MCF 10A (cell line): ENCODE measurements at regions not wholly inside any gene's neighbourhood (a gene's known extent, or its start where the extent isn't known, plus 50 kb on each side); places are given as distances from the start of the nearest gene placed in this dataset.

ENCODE experiments used
- BruUV-seq: library from RNA; stranded (reverse); fragments of 400-500 nt; replicated peaks from 2 replicates; lab custom pipeline; 2021; lab: Mats Ljungman, UMichigan
- CTCF ChIA-PET: fragments of 300-600 bp; sonication (Branson Sonifier 250); formaldehyde crosslinking; extraction: SDS; loops from one replicate; lab custom pipeline; 2021; ENCODE audit warnings: antibody characterized with exemption, inconsistent platforms; lab: Yijun Ruan, JAX
- POLR2A ChIA-PET: fragments of 300-600, 350-650 bp; sonication (Branson Sonifier 250); formaldehyde crosslinking; extraction: SDS; loops from one replicate; lab custom pipeline; 2020; ENCODE audit warnings: antibody characterized with exemption, inconsistent platforms; lab: Yijun Ruan, JAX
- DNase-seq: peaks from one replicate; pipeline ENCODE4 v3.0.0-alpha.2; 2018; ENCODE audit not compliant: unreplicated experiment
- H3K27ac Mint-ChIP-seq: one replicate; pipeline ENCODE4 v1.8.0; 2022; ENCODE audit warnings: mild to moderate bottlenecking, low read depth, mixed read lengths; ENCODE audit not compliant: unreplicated experiment
- H3K27me3 Mint-ChIP-seq: one replicate; pipeline ENCODE4 v1.8.0; 2022; ENCODE audit warnings: mixed read lengths; ENCODE audit not compliant: insufficient read depth, unreplicated experiment
- H3K36me3 Mint-ChIP-seq: one replicate; pipeline ENCODE4 v1.8.0; 2022; ENCODE audit warnings: mild to moderate bottlenecking, moderate library complexity, mixed read lengths; ENCODE audit not compliant: insufficient read depth, unreplicated experiment
- H3K4me1 Mint-ChIP-seq: one replicate; pipeline ENCODE4 v1.8.0; 2022; ENCODE audit warnings: mixed read lengths; ENCODE audit not compliant: insufficient read depth, unreplicated experiment
- H3K4me3 Mint-ChIP-seq: one replicate; pipeline ENCODE4 v1.8.0; 2022; ENCODE audit warnings: mild to moderate bottlenecking, moderate library complexity, mixed read lengths; ENCODE audit not compliant: unreplicated experiment
- H3K9me3 Mint-ChIP-seq: one replicate; pipeline ENCODE4 v1.8.0; 2022; ENCODE audit warnings: mixed read lengths; ENCODE audit not compliant: unreplicated experiment
- intact Hi-C: fragments of 100-400 bp; cut with micrococcal nuclease; formaldehyde crosslinking; loops from 2 replicates; pipeline ENCODE4 v1.14.1; 2022
- TF ChIP-seq, protein P1 (sequence below): fragments of 200-600 bp; IDR thresholded peaks from one replicate; pipeline ENCODE4 v1.8.0; 2022; ENCODE audit warnings: antibody characterized with exemption, mild to moderate bottlenecking; ENCODE audit not compliant: unreplicated experiment

DNA sequence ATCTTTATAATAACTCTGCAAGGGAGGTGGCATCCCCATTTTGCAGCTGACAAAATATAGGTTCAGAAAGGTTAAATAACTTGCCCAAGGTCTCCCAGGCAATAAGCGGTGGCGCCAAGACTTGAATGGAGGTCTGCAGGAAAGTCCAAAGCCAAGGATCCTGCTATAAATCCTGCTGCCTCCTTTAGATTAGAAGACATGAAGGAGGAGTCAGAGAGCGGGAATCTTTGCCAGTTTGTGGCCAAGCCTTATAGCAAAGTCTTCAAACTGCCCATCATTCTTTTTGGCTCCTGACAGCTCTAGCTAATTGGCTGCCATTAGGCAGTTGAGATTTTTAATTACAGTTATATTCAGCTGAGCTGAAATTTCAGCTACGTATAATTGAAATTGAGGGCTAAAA lies 114.3 kb downstream of the C1D start:
- H3K27me3 Mint-ChIP-seq: no peaks in the 10 kb centered on the region
- ChIA-PET POLR2A (interaction anchor here (0.6 to 5.8 kb wide), 3 partner anchors 10 to 19 kb away, joined by 3 to 37 read pairs (median 12); no protein-coding TSS in a partner anchor), CTCF (interaction anchor here (1.2 kb wide), 1 partner anchor 16 kb away, joined by 5 read pairs; no protein-coding TSS in a partner anchor)
- BruUV-seq: no TSS peak
- no peak for DNase-seq
- intact Hi-C loops: no loop called here
- no peak overlapping the region for H3K4me3 Mint-ChIP-seq
- H3K9me3 Mint-ChIP-seq: no peaks in the 10 kb centered on the region
- no peaks in the 10 kb centered on the region for H3K36me3 Mint-ChIP-seq
- no peak overlapping the region for H3K27ac Mint-ChIP-seq
- TF ChIP-seq, protein P1, sequence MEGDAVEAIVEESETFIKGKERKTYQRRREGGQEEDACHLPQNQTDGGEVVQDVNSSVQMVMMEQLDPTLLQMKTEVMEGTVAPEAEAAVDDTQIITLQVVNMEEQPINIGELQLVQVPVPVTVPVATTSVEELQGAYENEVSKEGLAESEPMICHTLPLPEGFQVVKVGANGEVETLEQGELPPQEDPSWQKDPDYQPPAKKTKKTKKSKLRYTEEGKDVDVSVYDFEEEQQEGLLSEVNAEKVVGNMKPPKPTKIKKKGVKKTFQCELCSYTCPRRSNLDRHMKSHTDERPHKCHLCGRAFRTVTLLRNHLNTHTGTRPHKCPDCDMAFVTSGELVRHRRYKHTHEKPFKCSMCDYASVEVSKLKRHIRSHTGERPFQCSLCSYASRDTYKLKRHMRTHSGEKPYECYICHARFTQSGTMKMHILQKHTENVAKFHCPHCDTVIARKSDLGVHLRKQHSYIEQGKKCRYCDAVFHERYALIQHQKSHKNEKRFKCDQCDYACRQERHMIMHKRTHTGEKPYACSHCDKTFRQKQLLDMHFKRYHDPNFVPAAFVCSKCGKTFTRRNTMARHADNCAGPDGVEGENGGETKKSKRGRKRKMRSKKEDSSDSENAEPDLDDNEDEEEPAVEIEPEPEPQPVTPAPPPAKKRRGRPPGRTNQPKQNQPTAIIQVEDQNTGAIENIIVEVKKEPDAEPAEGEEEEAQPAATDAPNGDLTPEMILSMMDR: no peak
- peaks cover 14% of the 10 kb centered on the region for H3K4me1 Mint-ChIP-seq

DNA sequence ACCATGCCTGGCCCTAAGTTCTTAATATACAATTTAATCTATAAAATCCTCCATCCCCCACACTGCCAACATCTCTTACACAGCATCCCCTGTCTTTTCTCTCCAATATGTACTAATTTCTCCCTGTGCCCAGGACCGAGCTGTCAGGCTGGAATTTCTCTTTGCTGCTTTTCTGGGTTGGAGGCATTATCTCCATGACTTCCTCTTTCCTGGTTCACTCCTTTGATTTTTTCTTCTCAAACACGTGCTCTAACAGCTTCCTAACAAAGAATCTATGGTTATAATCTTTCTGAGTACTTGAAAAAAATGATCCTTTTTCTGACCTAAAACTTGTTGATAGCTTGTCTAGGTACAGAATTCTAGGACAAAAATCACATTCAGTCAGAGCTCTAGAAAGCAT lies 112.8 kb downstream of the C1D start:
- Mint-ChIP-seq H3K27ac (no peak overlapping the region), H3K36me3 (no peaks in the 10 kb centered on the region), H3K9me3 (no peaks in the 10 kb centered on the region), H3K4me3 (no peak overlapping the region), H3K4me1 (peaks cover 18% of the 10 kb centered on the region), H3K27me3 (no peaks in the 10 kb centered on the region)
- POLR2A ChIA-PET: interaction anchor here (5.8 to 8.2 kb wide), 2 partner anchors 11 to 15 kb away, joined by 37 to 95 read pairs; no protein-coding TSS in a partner anchor
- TF ChIP-seq, protein P1: no peak
- no TSS peak for BruUV-seq
- CTCF ChIA-PET: no interaction called here
- no peak for DNase-seq
- intact Hi-C loops: no loop called here

DNA sequence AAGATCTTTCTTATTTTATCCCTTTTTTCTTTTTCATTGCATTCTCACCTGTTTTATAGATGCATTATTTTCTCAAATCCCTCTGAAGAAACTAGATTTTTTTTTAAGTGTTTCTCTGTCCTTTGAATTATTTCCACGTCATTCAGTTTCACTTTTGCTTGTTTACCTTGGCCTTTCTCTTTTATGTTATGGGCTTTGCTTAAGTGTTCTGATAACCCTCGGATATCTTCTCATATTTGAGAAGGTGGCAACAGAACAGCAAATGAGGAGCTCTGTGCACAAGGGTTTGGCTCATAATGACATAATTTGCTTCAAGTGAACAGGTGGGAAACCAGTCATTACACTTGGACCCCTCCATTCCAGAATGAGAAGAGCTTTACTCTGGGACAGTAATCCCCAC lies 111.9 kb downstream of the C1D start:
- POLR2A ChIA-PET: interaction anchor here (0.6 to 8.2 kb wide), 4 partner anchors 12 to 33 kb away, joined by 3 to 95 read pairs (median 21); no protein-coding TSS in a partner anchor
- CTCF ChIA-PET: interaction anchor here (0.9 kb wide), 1 partner anchor 13 kb away, joined by 4 read pairs; no protein-coding TSS in a partner anchor
- DNase-seq: no peak
- H3K4me1 Mint-ChIP-seq: peaks cover 25% of the 10 kb centered on the region
- H3K9me3 Mint-ChIP-seq: no peaks in the 10 kb centered on the region
- no TSS peak for BruUV-seq
- H3K27ac Mint-ChIP-seq: peak overlapping the region; percentile 9
- intact Hi-C loops: no loop called here
- H3K4me3 Mint-ChIP-seq: no peak overlapping the region
- H3K36me3 Mint-ChIP-seq: no peaks in the 10 kb centered on the region
- no peaks in the 10 kb centered on the region for H3K27me3 Mint-ChIP-seq
- TF ChIP-seq, protein P1: no peak

DNA sequence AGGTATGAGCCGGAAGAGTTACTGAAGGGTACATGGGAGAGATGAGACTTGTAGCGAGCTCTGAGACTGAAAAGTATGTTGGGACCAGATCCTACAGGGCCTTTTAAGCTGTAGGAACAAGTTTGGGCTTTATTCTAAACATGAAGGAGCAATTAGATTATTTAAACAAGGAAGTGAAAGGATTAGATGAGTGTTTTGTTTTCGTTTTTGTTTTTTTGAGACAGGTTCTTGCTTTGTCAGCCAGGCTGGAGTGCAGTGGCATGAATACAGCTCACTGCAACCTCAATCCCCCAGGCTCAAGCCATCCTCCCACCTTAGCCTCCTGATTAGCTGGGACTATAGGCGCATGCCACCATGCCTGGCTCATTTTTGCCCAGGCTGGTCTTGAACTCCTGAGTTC lies 110.7 kb downstream of the C1D start:
- ChIA-PET CTCF (interaction anchor here (0.5 to 1.0 kb wide), 3 partner anchors 11 to 83 kb away, joined by 3 to 5 read pairs (median 3); no protein-coding TSS in a partner anchor), POLR2A (interaction anchor here (0.8 to 8.2 kb wide), 4 partner anchors 13 to 35 kb away, joined by 3 to 95 read pairs (median 21); no protein-coding TSS in a partner anchor)
- H3K9me3 Mint-ChIP-seq: peaks cover 6% of the 10 kb centered on the region
- H3K36me3 Mint-ChIP-seq: no peaks in the 10 kb centered on the region
- H3K4me3 Mint-ChIP-seq: no peak overlapping the region
- TF ChIP-seq, protein P1: no peak
- BruUV-seq: no TSS peak
- H3K27ac Mint-ChIP-seq: no peak overlapping the region
- DNase-seq: no peak
- intact Hi-C loops: no loop called here
- H3K4me1 Mint-ChIP-seq: peaks cover 17% of the 10 kb centered on the region
- no peaks in the 10 kb centered on the region for H3K27me3 Mint-ChIP-seq
